Loucy (cell line): ENCODE measurements at regions not wholly inside any gene's neighbourhood (a gene's known extent, or its start where the extent isn't known, plus 50 kb on each side); places are given as distances from the start of the nearest gene placed in this dataset.

Source experiments
- H2AFZ ChIP-seq: fragments of 200-600 bp; sonication (generic); 2 replicates; pipeline ENCODE4 v1.6.0; 2016; ENCODE audit warnings: antibody characterized with exemption, mild to moderate bottlenecking, low read length, moderate library complexity
- H3F3A ChIP-seq: fragments of 200-600 bp; 2 replicates; pipeline ENCODE4 v1.6.0; 2016; ENCODE audit warnings: antibody characterized with exemption, low read depth, mild to moderate bottlenecking
- H3K27me3 ChIP-seq: fragments of 200-600 bp; sonication (generic); 2 replicates; pipeline ENCODE4 v1.6.1; 2014; ENCODE audit warnings: low read length, mild to moderate bottlenecking; ENCODE audit not compliant: insufficient read depth, poor library complexity, severe bottlenecking
- H3K36me3 ChIP-seq: fragments of 200-600 bp; sonication (generic); 2 replicates; pipeline ENCODE4 v1.6.1; 2016; ENCODE audit warnings: low read length; ENCODE audit not compliant: insufficient read depth
- H3K4me1 ChIP-seq: fragments of 200-600 bp; sonication (generic); 2 replicates; pipeline ENCODE4 v1.5.1; 2014; ENCODE audit warnings: low read length, mild to moderate bottlenecking; ENCODE audit not compliant: insufficient read depth, poor library complexity, severe bottlenecking
- H3K4me2 ChIP-seq: fragments of 200-600 bp; sonication (generic); 2 replicates; pipeline ENCODE4 v1.6.0; 2014; ENCODE audit warnings: antibody characterized with exemption, low read length, low read depth, mild to moderate bottlenecking; ENCODE audit not compliant: poor library complexity, severe bottlenecking
- H3K4me3 ChIP-seq: fragments of 200-600 bp; sonication (generic); 2 replicates; pipeline ENCODE4 v1.5.1; 2014; ENCODE audit warnings: low read length, mild to moderate bottlenecking, mixed read lengths; ENCODE audit not compliant: poor library complexity, severe bottlenecking
- H3K79me2 ChIP-seq: fragments of 200-600 bp; sonication (generic); 2 replicates; pipeline ENCODE4 v1.6.1; 2014; ENCODE audit warnings: low read length; ENCODE audit not compliant: insufficient read depth
- H3K9ac ChIP-seq: fragments of 200-600 bp; sonication (generic); 2 replicates; pipeline ENCODE4 v1.6.0; 2014; ENCODE audit warnings: mild to moderate bottlenecking, low read depth, low read length, moderate library complexity; ENCODE audit not compliant: poor library complexity, severe bottlenecking
- H3K9me2 ChIP-seq: fragments of 200-600 bp; sonication (generic); replicated peaks from 2 replicates; pipeline ENCODE4 v1.6.1; 2016; ENCODE audit warnings: low read depth, low read length, mixed read lengths
- H3K9me3 ChIP-seq: fragments of 200-600 bp; sonication (generic); 2 replicates; pipeline ENCODE4 v1.6.1; 2014; ENCODE audit warnings: mild to moderate bottlenecking, antibody characterized with exemption, low read length, low read depth; ENCODE audit not compliant: insufficient read depth
- H4K20me1 ChIP-seq: fragments of 200-600 bp; sonication (generic); 2 replicates; pipeline ENCODE4 v1.6.0; 2014; ENCODE audit warnings: antibody characterized with exemption, low read length, mild to moderate bottlenecking; ENCODE audit not compliant: insufficient read depth, poor library complexity, severe bottlenecking
- CTCF ChIP-seq: fragments of 200-600 bp; sonication (generic); conservative IDR thresholded peaks from 2 replicates; pipeline ENCODE4 v1.5.1; 2014; ENCODE audit warnings: mild to moderate bottlenecking, antibody characterized with exemption, low read length
- EZH2phosphoT487 ChIP-seq: fragments of 200-600 bp; IDR thresholded peaks from 2 replicates; pipeline ENCODE4 v1.6.1; 2018; ENCODE audit warnings: antibody characterized with exemption, mild to moderate bottlenecking, moderate library complexity, borderline replicate concordance

- no peak overlapping the region for H3K4me2 ChIP-seq
- no peaks in the 10 kb centered on the region for H3K27me3 ChIP-seq
- no peaks in the 10 kb centered on the region for H4K20me1 ChIP-seq
- H3K9ac ChIP-seq, result no peak overlapping the region
- no peaks in the 10 kb centered on the region for H3K36me3 ChIP-seq
- H2AFZ ChIP-seq, result no peak overlapping the region
- no peaks in the 10 kb centered on the region for H3K79me2 ChIP-seq
- no peaks in the 10 kb centered on the region for H3K4me1 ChIP-seq
- no peaks in the 10 kb centered on the region for H3F3A ChIP-seq
- H3K9me2 ChIP-seq, result no peaks in the 10 kb centered on the region
- TF ChIP-seq CTCF (no peak), EZH2phosphoT487 (no peak)
- no peaks in the 10 kb centered on the region for H3K9me3 ChIP-seq
- H3K4me3 ChIP-seq, result no peak overlapping the region
Measured at GRCh38 chr13:82729401-82729800, 1152.9 kb downstream of the SLITRK1 start.

- no peaks in the 10 kb centered on the region for H3K4me1 ChIP-seq
- no peak overlapping the region for H3K4me3 ChIP-seq
- no peak overlapping the region for H3K9ac ChIP-seq
- TF ChIP-seq CTCF (no peak), EZH2phosphoT487 (no peak)
- no peaks in the 10 kb centered on the region for H3K9me3 ChIP-seq
- H3K9me2 ChIP-seq, result no peaks in the 10 kb centered on the region
- no peaks in the 10 kb centered on the region for H3K27me3 ChIP-seq
- no peaks in the 10 kb centered on the region for H4K20me1 ChIP-seq
- H3K79me2 ChIP-seq, result no peaks in the 10 kb centered on the region
- H3K4me2 ChIP-seq, result no peak overlapping the region
- no peak overlapping the region for H2AFZ ChIP-seq
- no peaks in the 10 kb centered on the region for H3K36me3 ChIP-seq
- H3F3A ChIP-seq, result no peaks in the 10 kb centered on the region
Measured at GRCh38 chr13:82720986-82721385, 1161.3 kb downstream of the SLITRK1 start.

GRCh38 chr13:82719987-82720386, 1162.3 kb downstream of the SLITRK1 start:
- Histone ChIP-seq H3K9me3 (no peaks in the 10 kb centered on the region), H3K4me3 (no peak overlapping the region), H3K9me2 (no peaks in the 10 kb centered on the region), H3K9ac (no peak overlapping the region), H3K4me1 (no peaks in the 10 kb centered on the region), H3K36me3 (no peaks in the 10 kb centered on the region), H4K20me1 (no peaks in the 10 kb centered on the region), H2AFZ (no peak overlapping the region), H3F3A (no peaks in the 10 kb centered on the region), H3K4me2 (no peak overlapping the region), H3K27me3 (no peaks in the 10 kb centered on the region), H3K79me2 (no peaks in the 10 kb centered on the region)
- no peak for TF ChIP-seq EZH2phosphoT487
- no peak for TF ChIP-seq CTCF
